ENCODE measurements at regions not wholly inside any gene's neighbourhood (a gene's known extent, or its start where the extent isn't known, plus 50 kb on each side); places are given as distances from the start of the nearest gene placed in this dataset.

DNA sequence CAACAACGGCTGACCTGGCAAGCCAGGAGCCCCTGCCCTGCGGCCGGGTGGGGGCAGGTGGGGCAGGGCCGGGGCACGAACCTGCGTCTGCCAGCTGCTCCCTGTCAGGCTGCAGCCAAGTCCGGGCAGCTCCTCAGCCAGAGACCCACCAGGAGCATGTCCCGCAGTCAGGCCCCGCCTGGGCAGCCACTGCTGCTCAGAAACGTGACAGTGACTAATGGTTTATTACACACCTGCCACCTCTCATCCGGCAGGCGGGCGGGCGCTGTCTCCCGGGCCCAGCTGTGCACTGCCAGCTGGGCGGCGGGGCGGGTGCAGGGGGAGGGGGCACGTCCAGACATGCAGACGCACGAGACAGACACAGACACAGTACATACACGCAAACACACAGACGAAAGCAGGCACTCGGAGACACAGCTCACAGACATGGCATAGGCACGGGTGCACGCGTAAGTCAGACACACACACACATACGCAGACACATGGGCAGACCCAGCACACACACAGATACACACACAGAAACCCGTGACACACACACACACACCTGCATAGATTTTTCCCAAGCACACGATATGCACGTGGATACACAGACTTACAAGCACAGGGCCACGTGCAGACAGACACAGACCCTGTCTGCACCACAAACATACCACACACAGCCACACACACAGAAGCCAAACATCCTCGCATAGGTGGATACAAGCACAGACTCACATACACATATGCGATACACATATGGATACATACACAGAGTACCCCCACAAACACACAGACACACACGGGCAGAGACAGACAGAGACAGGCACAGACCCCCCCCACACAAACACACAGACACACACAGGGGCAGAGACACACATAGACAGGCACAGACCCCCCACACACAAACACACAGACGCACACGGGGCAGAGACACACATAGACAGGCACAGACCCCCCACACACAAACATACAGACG, 248.3 kb upstream of the CIBAR2 start:
- TF ChIP-seq, protein P1, sequence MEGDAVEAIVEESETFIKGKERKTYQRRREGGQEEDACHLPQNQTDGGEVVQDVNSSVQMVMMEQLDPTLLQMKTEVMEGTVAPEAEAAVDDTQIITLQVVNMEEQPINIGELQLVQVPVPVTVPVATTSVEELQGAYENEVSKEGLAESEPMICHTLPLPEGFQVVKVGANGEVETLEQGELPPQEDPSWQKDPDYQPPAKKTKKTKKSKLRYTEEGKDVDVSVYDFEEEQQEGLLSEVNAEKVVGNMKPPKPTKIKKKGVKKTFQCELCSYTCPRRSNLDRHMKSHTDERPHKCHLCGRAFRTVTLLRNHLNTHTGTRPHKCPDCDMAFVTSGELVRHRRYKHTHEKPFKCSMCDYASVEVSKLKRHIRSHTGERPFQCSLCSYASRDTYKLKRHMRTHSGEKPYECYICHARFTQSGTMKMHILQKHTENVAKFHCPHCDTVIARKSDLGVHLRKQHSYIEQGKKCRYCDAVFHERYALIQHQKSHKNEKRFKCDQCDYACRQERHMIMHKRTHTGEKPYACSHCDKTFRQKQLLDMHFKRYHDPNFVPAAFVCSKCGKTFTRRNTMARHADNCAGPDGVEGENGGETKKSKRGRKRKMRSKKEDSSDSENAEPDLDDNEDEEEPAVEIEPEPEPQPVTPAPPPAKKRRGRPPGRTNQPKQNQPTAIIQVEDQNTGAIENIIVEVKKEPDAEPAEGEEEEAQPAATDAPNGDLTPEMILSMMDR (optimal IDR thresholded peaks at IDR 0.05 in 1 of 3, IDR thresholded peaks at IDR 0.05 in 1 of 3, conservative IDR thresholded peaks at IDR 0.05 in 1 of 3; ENCODE audit: extremely low read depth in 1 of 3, insufficient read depth in 2 of 3, low read length in 3 of 3): no peak
- TF ChIP-seq EZH2 (IDR thresholded peaks at IDR 0.05; ENCODE audit: low read length): no peak
